Panc1 (cell line): ENCODE measurements at regions not wholly inside any gene's neighbourhood (a gene's known extent, or its start where the extent isn't known, plus 50 kb on each side); places are given as distances from the start of the nearest gene placed in this dataset.

Experiments
- ATAC-seq: fragments of 200-7000 bp; cut with Tn5 transposase; 2 replicates; pipeline ENCODE4 v1.9.1; 2020; ENCODE audit warnings: mild to moderate bottlenecking, moderate library complexity
- BruUV-seq: library from RNA; stranded (reverse); fragments of 400-500 nt; replicated peaks from 2 replicates; lab custom pipeline; 2021; lab: Mats Ljungman, UMichigan
- CTCF ChIA-PET: fragments of 300-600 bp; sonication (Branson Sonifier 250); formaldehyde crosslinking; loops from one replicate; lab custom pipeline; 2022; ENCODE audit warnings: antibody characterized with exemption; lab: Charles Lee
- POLR2A ChIA-PET: fragments of 300-600 bp; sonication (Branson Sonifier 250); formaldehyde crosslinking; loops from one replicate; lab custom pipeline; 2022; ENCODE audit warnings: antibody characterized with exemption; lab: Charles Lee
- DNase-seq: peaks from one replicate; pipeline ENCODE4 v3.0.0-alpha.2; 2010; ENCODE audit warnings: low read depth, low spot score
- H3K27ac ChIP-seq: 2 replicates; pipeline ENCODE4 v1.5.1; 2011; ENCODE audit warnings: mild to moderate bottlenecking, low read length, inconsistent platforms
- H3K27me3 ChIP-seq: fragments of 200-500 bp; sonication (Bioruptor generic); 2 replicates; pipeline ENCODE4 v1.6.0; 2014; ENCODE audit warnings: low read length, inconsistent platforms; ENCODE audit not compliant: control insufficient read depth, insufficient read depth
- H3K36me3 ChIP-seq: fragments of 200-500 bp; sonication (Bioruptor generic); 2 replicates; pipeline ENCODE4 v1.5.1; 2014; ENCODE audit warnings: inconsistent platforms, mild to moderate bottlenecking, low read length, moderate library complexity; ENCODE audit not compliant: control insufficient read depth, insufficient read depth
- H3K4me1 ChIP-seq: 2 replicates; pipeline ENCODE4 v1.5.1; 2011; ENCODE audit warnings: inconsistent platforms, mild to moderate bottlenecking, low read length, moderate library complexity; ENCODE audit not compliant: control insufficient read depth, insufficient read depth
- H3K4me3 ChIP-seq, 2 experiments: 2 replicates each; pipeline ENCODE4 v1.5.1; 2011 to 2012; ENCODE audit warnings: low read depth in 2 of 2, low read length in 2 of 2, mild to moderate bottlenecking in 2 of 2, inconsistent platforms in 1 of 2, moderate library complexity in 1 of 2
- H3K9me3 ChIP-seq: fragments of 200-500 bp; sonication (Bioruptor generic); 2 replicates; pipeline ENCODE4 v1.5.1; 2014; ENCODE audit warnings: low read depth, mild to moderate bottlenecking, inconsistent platforms, low read length, moderate library complexity; ENCODE audit not compliant: control insufficient read depth, insufficient read depth
- POLR2AphosphoS5 ChIP-seq: IDR thresholded peaks from 2 replicates; pipeline ENCODE4 v1.6.1; 2012; ENCODE audit warnings: mild to moderate bottlenecking, low read depth, low read length, moderate library complexity
- SIN3A ChIP-seq: IDR thresholded peaks from 2 replicates; pipeline ENCODE4 v1.6.1; 2012; ENCODE audit warnings: low read depth, mild to moderate bottlenecking, low read length, moderate library complexity, borderline replicate concordance; ENCODE audit not compliant: insufficient read depth
- TCF7L2 ChIP-seq: IDR thresholded peaks from 2 replicates; pipeline ENCODE4 v1.6.1; 2011; ENCODE audit warnings: mild to moderate bottlenecking, low read depth, low read length, inconsistent platforms
- in situ Hi-C: cut with HindIII; loops from 2 replicates; pipeline ENCODE4 v1.10.0; 2016; ENCODE audit warnings: low sequenced_read_pairs, low pct_unique_long_range_greater_than_20kb
- intact Hi-C: fragments of 100-400 bp; cut with micrococcal nuclease; formaldehyde crosslinking; loops from one replicate; pipeline ENCODE4 v1.10.0; 2022; ENCODE audit not compliant: unreplicated experiment
- TF ChIP-seq, protein P1 (sequence below), 2 experiments: IDR thresholded peaks; 2 replicates each; pipeline ENCODE4 v1.6.1; 2011 to 2012; ENCODE audit warnings: low read depth in 2 of 2, control low read depth in 1 of 2, low read length in 1 of 2, mild to moderate bottlenecking in 1 of 2, moderate library complexity in 1 of 2; ENCODE audit not compliant: insufficient read depth in 1 of 2
- TF ChIP-seq, protein P2 (sequence below): fragments of 450-650 bp; IDR thresholded peaks from 2 replicates; pipeline ENCODE4 v1.5.1; 2017; ENCODE audit warnings: mild to moderate bottlenecking

DNA sequence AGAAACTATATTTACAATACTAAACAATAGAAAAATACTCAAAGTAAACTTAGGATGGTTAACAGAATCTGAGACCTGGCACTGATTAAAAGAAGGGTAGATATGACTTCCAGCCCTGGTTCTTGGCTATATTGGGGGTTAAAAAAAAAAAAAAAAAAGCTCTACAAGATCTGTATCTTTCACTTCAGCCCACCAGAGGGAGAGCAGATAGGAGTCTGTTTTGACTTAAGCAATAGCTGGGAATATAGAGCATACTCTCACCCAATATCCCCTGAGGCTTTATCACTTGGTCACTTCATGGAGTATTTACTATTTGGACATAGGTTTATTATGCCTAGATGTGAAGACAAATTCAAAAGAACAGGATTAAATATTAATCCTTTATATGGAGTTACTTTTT, 598.9 kb upstream of the LINC00305 start:
- ChIA-PET CTCF (no interaction called here), POLR2A (no interaction called here)
- Histone ChIP-seq H3K9me3 (no peaks in the 10 kb centered on the region), H3K27ac (no peak overlapping the region), H3K36me3 (no peaks in the 10 kb centered on the region), H3K4me1 (no peaks in the 10 kb centered on the region), H3K4me3 (no peak overlapping the region), H3K27me3 (no peaks in the 10 kb centered on the region)
- BruUV-seq, result no TSS peak
- TF ChIP-seq TCF7L2 (no peak), POLR2AphosphoS5 (no peak), SIN3A (no peak)
- TF ChIP-seq, protein P1, sequence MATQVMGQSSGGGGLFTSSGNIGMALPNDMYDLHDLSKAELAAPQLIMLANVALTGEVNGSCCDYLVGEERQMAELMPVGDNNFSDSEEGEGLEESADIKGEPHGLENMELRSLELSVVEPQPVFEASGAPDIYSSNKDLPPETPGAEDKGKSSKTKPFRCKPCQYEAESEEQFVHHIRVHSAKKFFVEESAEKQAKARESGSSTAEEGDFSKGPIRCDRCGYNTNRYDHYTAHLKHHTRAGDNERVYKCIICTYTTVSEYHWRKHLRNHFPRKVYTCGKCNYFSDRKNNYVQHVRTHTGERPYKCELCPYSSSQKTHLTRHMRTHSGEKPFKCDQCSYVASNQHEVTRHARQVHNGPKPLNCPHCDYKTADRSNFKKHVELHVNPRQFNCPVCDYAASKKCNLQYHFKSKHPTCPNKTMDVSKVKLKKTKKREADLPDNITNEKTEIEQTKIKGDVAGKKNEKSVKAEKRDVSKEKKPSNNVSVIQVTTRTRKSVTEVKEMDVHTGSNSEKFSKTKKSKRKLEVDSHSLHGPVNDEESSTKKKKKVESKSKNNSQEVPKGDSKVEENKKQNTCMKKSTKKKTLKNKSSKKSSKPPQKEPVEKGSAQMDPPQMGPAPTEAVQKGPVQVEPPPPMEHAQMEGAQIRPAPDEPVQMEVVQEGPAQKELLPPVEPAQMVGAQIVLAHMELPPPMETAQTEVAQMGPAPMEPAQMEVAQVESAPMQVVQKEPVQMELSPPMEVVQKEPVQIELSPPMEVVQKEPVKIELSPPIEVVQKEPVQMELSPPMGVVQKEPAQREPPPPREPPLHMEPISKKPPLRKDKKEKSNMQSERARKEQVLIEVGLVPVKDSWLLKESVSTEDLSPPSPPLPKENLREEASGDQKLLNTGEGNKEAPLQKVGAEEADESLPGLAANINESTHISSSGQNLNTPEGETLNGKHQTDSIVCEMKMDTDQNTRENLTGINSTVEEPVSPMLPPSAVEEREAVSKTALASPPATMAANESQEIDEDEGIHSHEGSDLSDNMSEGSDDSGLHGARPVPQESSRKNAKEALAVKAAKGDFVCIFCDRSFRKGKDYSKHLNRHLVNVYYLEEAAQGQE (IDR thresholded peaks at IDR 0.05; ENCODE audit: insufficient read depth in 1 of 2, low read depth in 2 of 2, low read length in 1 of 2), result no peak
- TF ChIP-seq, protein P2, sequence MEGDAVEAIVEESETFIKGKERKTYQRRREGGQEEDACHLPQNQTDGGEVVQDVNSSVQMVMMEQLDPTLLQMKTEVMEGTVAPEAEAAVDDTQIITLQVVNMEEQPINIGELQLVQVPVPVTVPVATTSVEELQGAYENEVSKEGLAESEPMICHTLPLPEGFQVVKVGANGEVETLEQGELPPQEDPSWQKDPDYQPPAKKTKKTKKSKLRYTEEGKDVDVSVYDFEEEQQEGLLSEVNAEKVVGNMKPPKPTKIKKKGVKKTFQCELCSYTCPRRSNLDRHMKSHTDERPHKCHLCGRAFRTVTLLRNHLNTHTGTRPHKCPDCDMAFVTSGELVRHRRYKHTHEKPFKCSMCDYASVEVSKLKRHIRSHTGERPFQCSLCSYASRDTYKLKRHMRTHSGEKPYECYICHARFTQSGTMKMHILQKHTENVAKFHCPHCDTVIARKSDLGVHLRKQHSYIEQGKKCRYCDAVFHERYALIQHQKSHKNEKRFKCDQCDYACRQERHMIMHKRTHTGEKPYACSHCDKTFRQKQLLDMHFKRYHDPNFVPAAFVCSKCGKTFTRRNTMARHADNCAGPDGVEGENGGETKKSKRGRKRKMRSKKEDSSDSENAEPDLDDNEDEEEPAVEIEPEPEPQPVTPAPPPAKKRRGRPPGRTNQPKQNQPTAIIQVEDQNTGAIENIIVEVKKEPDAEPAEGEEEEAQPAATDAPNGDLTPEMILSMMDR, result no peak
- in situ Hi-C loops, result no loop called here
- DNase-seq, result no peak
- no peak for ATAC-seq
- intact Hi-C loops, result no loop called here

DNA sequence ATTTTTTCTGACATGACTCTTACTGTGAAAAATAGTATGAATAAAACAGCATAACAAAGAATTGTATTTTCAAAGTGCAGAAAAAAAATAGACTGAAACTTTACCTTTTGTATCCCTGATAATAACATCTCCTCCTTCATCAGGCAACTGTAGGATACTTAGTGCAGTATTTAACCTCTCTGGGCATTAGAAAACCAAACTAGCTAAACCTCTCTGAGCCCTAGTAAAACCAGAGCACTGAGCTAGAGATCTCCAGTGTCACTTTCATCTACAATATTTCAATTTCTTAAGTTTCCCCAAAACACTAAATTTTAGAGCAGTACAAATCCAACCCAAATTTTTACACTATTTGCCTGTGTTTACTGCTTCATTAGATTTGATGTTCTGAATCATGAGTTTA, 594.0 kb upstream of the LINC00305 start:
- ATAC-seq (no peak), DNase-seq (no peak)
- no peaks in the 10 kb centered on the region for H3K9me3 ChIP-seq
- POLR2A ChIA-PET, result no interaction called here
- no peak overlapping the region for H3K27ac ChIP-seq
- TF ChIP-seq TCF7L2 (no peak), POLR2AphosphoS5 (no peak), SIN3A (no peak)
- TF ChIP-seq, protein P1 (IDR thresholded peaks at IDR 0.05; ENCODE audit: insufficient read depth in 1 of 2, low read depth in 2 of 2, low read length in 1 of 2), result no peak
- TF ChIP-seq, protein P2, result no peak
- intact Hi-C loops, result no loop called here
- no peak overlapping the region for H3K4me3 ChIP-seq
- in situ Hi-C loops, result no loop called here
- H3K36me3 ChIP-seq, result no peaks in the 10 kb centered on the region
- CTCF ChIA-PET, result no interaction called here
- H3K4me1 ChIP-seq, result no peaks in the 10 kb centered on the region
- H3K27me3 ChIP-seq, result no peaks in the 10 kb centered on the region
- BruUV-seq, result no TSS peak
